Left lung (tissue), 4 donors: ENCODE measurements at regions not wholly inside any gene's neighbourhood (a gene's known extent, or its start where the extent isn't known, plus 50 kb on each side); places are given as distances from the start of the nearest gene placed in this dataset.

Experiments used
- ATAC-seq: fragments of 200-7000 bp; cut with Tn5 transposase; one replicate; pipeline ENCODE4 v1.9.1; 2020; ENCODE audit warnings: moderate library complexity
- DNase-seq, 4 donors: peaks; one replicate each; pipeline ENCODE4 v3.0.0-alpha.2; 2013 to 2020
- H3K27ac ChIP-seq, 2 donors: fragments of 200-600 bp; sonication (generic) in 1 of 2; one replicate each; pipeline versions ENCODE4 v1.5.0 to v1.8.0; 2020 to 2021
- H3K27me3 ChIP-seq, 2 donors: fragments of 200-600 bp; sonication (generic) in 1 of 2; one replicate each; pipeline versions ENCODE4 v1.5.0 to v1.8.0; 2020 to 2021
- H3K36me3 ChIP-seq, 2 donors: fragments of 200-600 bp; sonication (generic) in 1 of 2; one replicate each; pipeline versions ENCODE4 v1.5.0 to v1.8.0; 2020 to 2021
- H3K4me1 ChIP-seq, 2 donors: fragments of 200-600 bp; one replicate each; pipeline ENCODE4 v1.8.0; 2021
- H3K4me3 ChIP-seq, 2 donors: fragments of 200-600 bp; sonication (generic) in 1 of 2; one replicate each; pipeline versions ENCODE4 v1.5.0 to v1.8.0; 2020 to 2021; ENCODE audit warnings: mild to moderate bottlenecking in 1 of 2
- H3K9me3 ChIP-seq, 2 donors: fragments of 200-600 bp; sonication (generic) in 1 of 2; one replicate each; pipeline versions ENCODE4 v1.5.0 to v1.8.0; 2020 to 2021
- CTCF ChIP-seq, 2 donors: fragments of 200-600 bp; sonication (generic) in 1 of 2; IDR thresholded peaks; one replicate each; pipeline versions ENCODE4 v1.5.0 to v1.8.0; 2021; ENCODE audit warnings: antibody characterized with exemption in 2 of 2
- intact Hi-C, 2 donors: fragments of 100-400 bp; cut with DNase I; formaldehyde crosslinking; loops; one replicate each; pipeline versions ENCODE4 v1.11.2 to v1.14.2; 2022
- donor health status: DM: no; HTN: yes; CAD: no.
- donor health status: DM: no; HTN: no; CAD: no.

GRCh38 chr1:87939444-87939843, 610.8 kb downstream of the LMO4 start:
- Histone ChIP-seq H3K36me3 (no peaks in the 10 kb centered on the region), H3K4me1 (no peaks in the 10 kb centered on the region), H3K4me3 (no peak overlapping the region), H3K27ac (no peak overlapping the region), H3K27me3 (no peaks in the 10 kb centered on the region), H3K9me3 (no peaks in the 10 kb centered on the region)
- no peak for DNase-seq
- no peak for ATAC-seq
- intact Hi-C loops = no loop called here
- no peak for TF ChIP-seq CTCF (IDR thresholded peaks at IDR 0.05)

DNA sequence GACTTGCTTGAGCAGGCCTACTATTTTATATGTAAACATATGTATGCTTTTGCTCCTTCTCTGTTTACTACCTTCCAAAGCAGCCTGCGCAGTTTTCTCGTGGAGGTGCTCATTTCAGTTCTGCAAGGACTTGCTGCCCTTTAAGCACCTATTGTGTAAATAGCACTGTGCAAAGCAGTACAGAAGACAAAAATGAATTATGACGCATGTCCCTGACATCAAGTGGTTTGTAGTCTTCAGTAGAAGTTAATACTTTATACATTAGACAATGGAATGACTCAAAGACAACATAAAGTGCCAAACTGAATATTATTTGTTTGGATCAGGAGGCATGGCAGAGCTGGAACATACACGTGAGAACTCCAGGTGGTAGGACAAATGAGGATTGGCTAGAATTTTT, 611.7 kb downstream of the LMO4 start:
- intact Hi-C loops = no loop called here
- no peak for TF ChIP-seq CTCF (IDR thresholded peaks at IDR 0.05)
- Histone ChIP-seq H3K9me3 (no peaks in the 10 kb centered on the region), H3K27ac (no peak overlapping the region), H3K36me3 (no peaks in the 10 kb centered on the region), H3K4me1 (no peaks in the 10 kb centered on the region), H3K27me3 (no peaks in the 10 kb centered on the region), H3K4me3 (no peak overlapping the region)
- DNase-seq = peak in 1 of 4 donors; percentile 35
- ATAC-seq = peak; percentile 75

- Histone ChIP-seq H3K9me3 (no peaks in the 10 kb centered on the region), H3K27me3 (no peaks in the 10 kb centered on the region), H3K27ac (peak overlapping the region in 1 of 2 donors; percentile 10), H3K4me1 (no peaks in the 10 kb centered on the region), H3K4me3 (no peak overlapping the region), H3K36me3 (no peaks in the 10 kb centered on the region)
- intact Hi-C loops = no loop called here
- DNase-seq = peak in 2 of 4 donors; percentile 24 to 48
- ATAC-seq = peak; percentile 36
- TF ChIP-seq CTCF (IDR thresholded peaks at IDR 0.05) = no peak
These were observed 612.8 kb downstream of the LMO4 start for GRCh38 chr1:87941337-87941946.

- Histone ChIP-seq H3K9me3 (no peaks in the 10 kb centered on the region), H3K4me1 (no peaks in the 10 kb centered on the region), H3K36me3 (no peaks in the 10 kb centered on the region), H3K4me3 (no peak overlapping the region), H3K27ac (peak overlapping the region in 1 of 2 donors; percentile 10), H3K27me3 (no peaks in the 10 kb centered on the region)
- TF ChIP-seq CTCF (IDR thresholded peaks at IDR 0.05) = no peak
- intact Hi-C loops = no loop called here
- peak; percentile 87 for ATAC-seq
- DNase-seq = peak in 1 of 4 donors; percentile 62
These were observed 613.5 kb downstream of the LMO4 start for GRCh38 chr1:87942165-87942564.

GRCh38 chr1:87949711-87950110, 621.0 kb downstream of the LMO4 start:
- H3K27me3 ChIP-seq = no peaks in the 10 kb centered on the region
- H3K9me3 ChIP-seq = no peaks in the 10 kb centered on the region
- no peak for DNase-seq
- no peak for TF ChIP-seq CTCF (IDR thresholded peaks at IDR 0.05)
- peaks cover 0 to 5% of the 10 kb centered on the region in 2 donors for H3K4me1 ChIP-seq
- intact Hi-C loops = loop anchor here in 1 of 2 donors (10.0 kb wide), 1 partner anchor 625 kb away; the partner anchor contains the start of gene LMO4
- H3K36me3 ChIP-seq = no peaks in the 10 kb centered on the region
- no peak for ATAC-seq
- H3K4me3 ChIP-seq = no peak overlapping the region
- H3K27ac ChIP-seq = no peak overlapping the region
